RWPE1 (cell line): ENCODE measurements at regions not wholly inside any gene's neighbourhood (a gene's known extent, or its start where the extent isn't known, plus 50 kb on each side); places are given as distances from the start of the nearest gene placed in this dataset.
A peak's percentile ranks its signal among the peaks of the same experiment; 100 is the strongest.

Experiments used
- CTCF ChIA-PET: fragments of 350-600 bp; sonication (Branson Sonifier 250); formaldehyde crosslinking; extraction: SDS; loops from one replicate; lab custom pipeline; 2021; lab: Yijun Ruan, JAX
- POLR2A ChIA-PET: fragments of 400-600 bp; formaldehyde crosslinking; extraction: SDS; loops from one replicate; lab custom pipeline; 2020; ENCODE audit warnings: antibody characterized with exemption; ENCODE audit not compliant: low non-redundant PET; lab: Yijun Ruan, JAX
- DNase-seq: peaks from one replicate; pipeline ENCODE4 v3.0.0; 2012; ENCODE audit warnings: low spot score
- H3K27ac ChIP-seq: fragments of 450-650 bp; 2 replicates; pipeline ENCODE4 v1.5.1; 2017
- TF ChIP-seq, protein P1 (sequence below): fragments of 450-650 bp; conservative IDR thresholded peaks from 2 replicates; pipeline ENCODE4 v1.5.1; 2017; ENCODE audit warnings: low read depth, mild to moderate bottlenecking

DNA sequence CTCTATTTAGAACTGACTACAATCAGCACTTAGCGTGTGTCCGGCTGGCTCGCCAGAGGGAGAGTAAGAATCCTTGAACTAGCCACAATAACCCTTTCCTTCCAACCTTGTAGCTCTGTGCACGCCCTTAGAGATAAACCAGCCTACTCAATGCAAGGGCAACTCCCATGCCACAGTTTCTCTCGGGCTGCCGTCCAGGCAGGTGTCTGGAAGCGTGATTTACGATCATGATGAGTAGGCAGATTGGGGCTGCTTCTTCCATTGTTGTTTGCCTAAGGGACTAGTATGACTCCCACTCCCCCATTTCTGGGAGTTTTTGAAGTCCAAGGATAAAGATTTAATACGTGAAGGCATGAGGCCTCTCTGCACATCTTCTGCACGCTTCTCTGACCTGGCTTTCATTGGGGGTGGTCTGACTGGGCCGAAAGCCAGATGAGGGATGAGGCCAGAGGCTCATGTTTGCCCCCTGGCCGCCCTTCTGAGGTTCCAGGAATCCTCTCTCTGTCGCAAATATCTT lies 134.0 kb upstream of the MYO10 start:
- DNase-seq: peak; percentile 83
- peak overlapping the region; percentile 65 for H3K27ac ChIP-seq
- CTCF ChIA-PET: no interaction called here
- TF ChIP-seq, protein P1, sequence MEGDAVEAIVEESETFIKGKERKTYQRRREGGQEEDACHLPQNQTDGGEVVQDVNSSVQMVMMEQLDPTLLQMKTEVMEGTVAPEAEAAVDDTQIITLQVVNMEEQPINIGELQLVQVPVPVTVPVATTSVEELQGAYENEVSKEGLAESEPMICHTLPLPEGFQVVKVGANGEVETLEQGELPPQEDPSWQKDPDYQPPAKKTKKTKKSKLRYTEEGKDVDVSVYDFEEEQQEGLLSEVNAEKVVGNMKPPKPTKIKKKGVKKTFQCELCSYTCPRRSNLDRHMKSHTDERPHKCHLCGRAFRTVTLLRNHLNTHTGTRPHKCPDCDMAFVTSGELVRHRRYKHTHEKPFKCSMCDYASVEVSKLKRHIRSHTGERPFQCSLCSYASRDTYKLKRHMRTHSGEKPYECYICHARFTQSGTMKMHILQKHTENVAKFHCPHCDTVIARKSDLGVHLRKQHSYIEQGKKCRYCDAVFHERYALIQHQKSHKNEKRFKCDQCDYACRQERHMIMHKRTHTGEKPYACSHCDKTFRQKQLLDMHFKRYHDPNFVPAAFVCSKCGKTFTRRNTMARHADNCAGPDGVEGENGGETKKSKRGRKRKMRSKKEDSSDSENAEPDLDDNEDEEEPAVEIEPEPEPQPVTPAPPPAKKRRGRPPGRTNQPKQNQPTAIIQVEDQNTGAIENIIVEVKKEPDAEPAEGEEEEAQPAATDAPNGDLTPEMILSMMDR: no peak
- POLR2A ChIA-PET: no interaction called here

DNA sequence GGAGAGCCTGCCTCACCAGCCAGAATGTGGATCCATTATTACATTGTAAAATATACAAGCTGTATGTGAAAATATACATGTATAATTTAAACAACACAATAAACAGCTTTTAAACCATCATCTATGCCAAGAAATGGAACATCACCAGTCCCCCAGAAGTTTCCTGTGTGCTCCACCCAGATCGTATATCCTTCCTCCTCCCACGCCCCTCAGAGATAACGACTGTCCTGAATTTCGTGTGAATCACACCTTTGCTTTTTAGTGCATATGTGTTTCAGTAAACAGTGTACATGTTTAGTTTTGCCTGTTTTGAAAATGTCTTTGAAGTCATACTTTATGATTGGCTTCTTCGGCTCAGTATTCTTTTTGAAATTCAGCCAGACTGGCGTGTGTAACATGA lies 134.6 kb upstream of the MYO10 start:
- H3K27ac ChIP-seq: peak overlapping the region; percentile 65; the same call in 1 of the 2 replicates
- DNase-seq: no peak
- POLR2A ChIA-PET: no interaction called here
- TF ChIP-seq, protein P1: no peak
- CTCF ChIA-PET: no interaction called here

DNA sequence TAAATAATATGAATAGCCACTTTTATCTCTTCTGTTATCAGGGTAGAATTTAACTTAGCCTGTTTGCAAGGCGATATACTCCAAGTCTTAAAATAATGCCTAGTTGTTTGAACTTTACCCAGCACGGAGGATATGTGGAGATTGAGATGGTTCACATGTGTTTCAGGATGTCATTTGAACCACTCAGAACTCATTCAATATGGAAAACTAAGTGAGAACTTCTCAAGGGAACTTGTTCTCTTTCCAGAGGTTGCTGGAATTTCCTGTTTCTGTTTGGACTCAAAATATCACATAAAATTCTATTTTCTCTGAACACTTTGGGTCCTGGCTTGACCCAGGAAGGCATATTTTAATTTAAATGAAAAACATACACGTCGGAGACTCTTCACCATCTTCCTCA lies 139.1 kb upstream of the MYO10 start:
- POLR2A ChIA-PET: no interaction called here
- DNase-seq: no peak
- TF ChIP-seq, protein P1: no peak
- CTCF ChIA-PET: interaction anchor here (0.7 kb wide), 1 partner anchor 29 kb away, joined by 4 read pairs; no protein-coding TSS in a partner anchor
- H3K27ac ChIP-seq: no peak overlapping the region

DNA sequence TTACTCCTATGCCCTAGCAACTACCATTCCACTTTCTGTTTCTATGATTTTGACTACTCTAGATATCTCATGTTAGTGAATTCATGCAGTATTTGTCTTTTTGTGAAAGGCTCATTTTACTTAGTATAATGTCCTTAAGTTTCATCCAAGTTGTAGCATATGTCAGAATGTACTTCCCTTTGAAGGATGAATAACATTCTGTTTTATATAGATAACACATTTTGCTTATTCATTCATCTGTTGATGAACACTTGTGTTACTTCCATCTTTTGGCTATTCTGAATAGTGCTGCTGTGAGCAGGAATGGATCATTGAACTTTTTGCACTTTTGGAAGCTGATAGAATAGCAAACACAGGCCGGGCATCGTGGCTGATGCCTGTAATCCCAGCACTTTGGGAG lies 140.2 kb upstream of the MYO10 start:
- H3K27ac ChIP-seq: no peak overlapping the region
- ChIA-PET POLR2A (no interaction called here), CTCF (no interaction called here)
- no peak for DNase-seq
- TF ChIP-seq, protein P1: no peak

DNA sequence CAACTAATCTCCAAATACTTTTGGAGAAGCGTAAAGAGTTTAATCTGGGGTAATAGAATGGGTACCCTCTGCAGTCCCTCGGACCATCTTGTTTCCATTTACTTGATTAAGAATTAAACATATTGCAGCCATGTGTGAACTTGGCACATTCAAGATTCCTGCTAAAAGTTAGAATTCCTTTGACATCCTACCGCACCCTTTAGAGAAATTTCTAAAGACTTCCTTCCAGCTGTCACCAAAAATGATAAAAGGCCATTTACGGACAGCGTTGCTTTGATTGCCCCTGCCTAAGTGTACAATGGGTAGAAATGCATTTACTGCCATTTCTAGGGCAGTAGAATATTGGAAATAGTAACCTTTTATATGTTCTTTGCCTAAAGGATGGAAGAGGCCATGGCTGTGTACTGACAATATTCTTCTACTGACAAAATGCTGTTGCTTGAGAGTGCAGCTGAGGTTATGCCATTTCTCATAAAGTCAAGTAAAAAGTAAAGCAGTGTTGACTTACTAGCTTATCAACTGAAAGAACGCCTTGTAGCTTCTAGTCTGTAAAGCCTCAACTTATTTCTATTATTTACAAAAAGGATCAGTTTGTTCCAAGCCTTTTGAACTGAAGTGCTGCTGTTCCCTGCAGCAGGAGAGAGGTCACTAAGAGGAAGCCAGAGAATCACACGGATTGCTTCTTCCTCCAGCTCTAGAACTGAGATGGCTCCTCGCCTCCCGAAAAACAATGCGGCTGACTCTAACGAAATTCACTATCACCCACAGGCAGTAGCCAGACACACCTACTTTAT lies 139.8 kb upstream of the BASP1 start:
- no peak overlapping the region for H3K27ac ChIP-seq
- ChIA-PET POLR2A (no interaction called here), CTCF (interaction anchor here (0.6 kb wide), 1 partner anchor 9 kb away, joined by 3 read pairs; no protein-coding TSS in a partner anchor)
- DNase-seq: no peak
- TF ChIP-seq, protein P1: no peak

DNA sequence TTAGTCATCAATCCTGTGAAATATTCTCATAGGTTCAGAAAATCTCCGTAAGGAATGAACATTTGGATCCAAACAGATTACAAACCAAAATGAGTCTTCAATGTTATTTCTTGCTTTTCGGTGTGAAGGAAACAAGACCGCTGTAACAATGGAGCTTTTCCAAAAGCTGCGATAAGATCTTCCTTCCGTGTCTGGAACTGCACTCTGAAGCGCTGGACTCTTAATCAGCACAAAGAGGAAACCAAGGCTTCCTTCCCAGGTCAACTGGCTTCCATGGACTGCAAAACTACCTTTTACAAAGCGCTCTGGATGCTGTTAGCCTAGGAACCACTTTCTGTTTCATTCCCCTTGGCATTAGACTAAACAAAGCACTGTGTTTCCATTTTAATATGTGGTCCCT lies 137.9 kb upstream of the BASP1 start:
- no peak for DNase-seq
- CTCF ChIA-PET: no interaction called here
- POLR2A ChIA-PET: no interaction called here
- H3K27ac ChIP-seq: no peak overlapping the region
- TF ChIP-seq, protein P1: no peak
